Panc1 (cell line): ENCODE measurements at regions not wholly inside any gene's neighbourhood (a gene's known extent, or its start where the extent isn't known, plus 50 kb on each side); places are given as distances from the start of the nearest gene placed in this dataset.

Source experiments
- ATAC-seq: fragments of 200-7000 bp; cut with Tn5 transposase; 2 replicates; pipeline ENCODE4 v1.9.1; 2020; ENCODE audit warnings: mild to moderate bottlenecking, moderate library complexity
- BruUV-seq: library from RNA; stranded (reverse); fragments of 400-500 nt; replicated peaks from 2 replicates; lab custom pipeline; 2021; lab: Mats Ljungman, UMichigan
- CTCF ChIA-PET: fragments of 300-600 bp; sonication (Branson Sonifier 250); formaldehyde crosslinking; loops from one replicate; lab custom pipeline; 2022; ENCODE audit warnings: antibody characterized with exemption; lab: Charles Lee
- POLR2A ChIA-PET: fragments of 300-600 bp; sonication (Branson Sonifier 250); formaldehyde crosslinking; loops from one replicate; lab custom pipeline; 2022; ENCODE audit warnings: antibody characterized with exemption; lab: Charles Lee
- DNase-seq: peaks from one replicate; pipeline ENCODE4 v3.0.0-alpha.2; 2010; ENCODE audit warnings: low read depth, low spot score
- H3K27ac ChIP-seq: 2 replicates; pipeline ENCODE4 v1.5.1; 2011; ENCODE audit warnings: mild to moderate bottlenecking, low read length, inconsistent platforms
- H3K27me3 ChIP-seq: fragments of 200-500 bp; sonication (Bioruptor generic); 2 replicates; pipeline ENCODE4 v1.6.0; 2014; ENCODE audit warnings: low read length, inconsistent platforms; ENCODE audit not compliant: control insufficient read depth, insufficient read depth
- H3K36me3 ChIP-seq: fragments of 200-500 bp; sonication (Bioruptor generic); 2 replicates; pipeline ENCODE4 v1.5.1; 2014; ENCODE audit warnings: inconsistent platforms, mild to moderate bottlenecking, low read length, moderate library complexity; ENCODE audit not compliant: control insufficient read depth, insufficient read depth
- H3K4me1 ChIP-seq: 2 replicates; pipeline ENCODE4 v1.5.1; 2011; ENCODE audit warnings: inconsistent platforms, mild to moderate bottlenecking, low read length, moderate library complexity; ENCODE audit not compliant: control insufficient read depth, insufficient read depth
- H3K4me3 ChIP-seq, 2 experiments: 2 replicates each; pipeline ENCODE4 v1.5.1; 2011 to 2012; ENCODE audit warnings: low read depth in 2 of 2, low read length in 2 of 2, mild to moderate bottlenecking in 2 of 2, inconsistent platforms in 1 of 2, moderate library complexity in 1 of 2
- H3K9me3 ChIP-seq: fragments of 200-500 bp; sonication (Bioruptor generic); 2 replicates; pipeline ENCODE4 v1.5.1; 2014; ENCODE audit warnings: low read depth, mild to moderate bottlenecking, inconsistent platforms, low read length, moderate library complexity; ENCODE audit not compliant: control insufficient read depth, insufficient read depth
- POLR2AphosphoS5 ChIP-seq: IDR thresholded peaks from 2 replicates; pipeline ENCODE4 v1.6.1; 2012; ENCODE audit warnings: mild to moderate bottlenecking, low read depth, low read length, moderate library complexity
- SIN3A ChIP-seq: IDR thresholded peaks from 2 replicates; pipeline ENCODE4 v1.6.1; 2012; ENCODE audit warnings: low read depth, mild to moderate bottlenecking, low read length, moderate library complexity, borderline replicate concordance; ENCODE audit not compliant: insufficient read depth
- TCF7L2 ChIP-seq: IDR thresholded peaks from 2 replicates; pipeline ENCODE4 v1.6.1; 2011; ENCODE audit warnings: mild to moderate bottlenecking, low read depth, low read length, inconsistent platforms
- in situ Hi-C: cut with HindIII; loops from 2 replicates; pipeline ENCODE4 v1.10.0; 2016; ENCODE audit warnings: low sequenced_read_pairs, low pct_unique_long_range_greater_than_20kb
- intact Hi-C: fragments of 100-400 bp; cut with micrococcal nuclease; formaldehyde crosslinking; loops from one replicate; pipeline ENCODE4 v1.10.0; 2022; ENCODE audit not compliant: unreplicated experiment
- TF ChIP-seq, protein P1 (sequence below), 2 experiments: IDR thresholded peaks; 2 replicates each; pipeline ENCODE4 v1.6.1; 2011 to 2012; ENCODE audit warnings: low read depth in 2 of 2, control low read depth in 1 of 2, low read length in 1 of 2, mild to moderate bottlenecking in 1 of 2, moderate library complexity in 1 of 2; ENCODE audit not compliant: insufficient read depth in 1 of 2
- TF ChIP-seq, protein P2 (sequence below): fragments of 450-650 bp; IDR thresholded peaks from 2 replicates; pipeline ENCODE4 v1.5.1; 2017; ENCODE audit warnings: mild to moderate bottlenecking

DNA sequence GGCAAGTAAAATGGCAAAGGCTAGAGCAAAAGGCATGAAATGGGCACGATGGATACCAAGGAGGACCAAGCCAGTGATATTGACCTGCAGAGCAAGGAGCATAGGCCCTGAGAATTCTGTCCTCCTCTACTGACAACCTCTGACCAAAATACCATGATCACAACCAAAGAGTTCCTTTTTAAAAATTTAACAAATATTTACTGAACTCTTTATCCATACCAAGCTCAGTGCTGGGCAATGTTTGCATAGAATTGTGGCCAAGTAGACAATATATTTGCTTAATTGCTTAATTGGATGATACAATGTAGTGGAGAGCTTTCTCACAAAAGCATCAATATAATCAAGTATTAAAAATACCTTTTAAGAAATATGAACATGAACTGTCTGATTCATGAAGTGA, 265.7 kb downstream of the ICOS start:
- no TSS peak for BruUV-seq
- TF ChIP-seq TCF7L2 (no peak), POLR2AphosphoS5 (no peak), SIN3A (no peak)
- TF ChIP-seq, protein P1, sequence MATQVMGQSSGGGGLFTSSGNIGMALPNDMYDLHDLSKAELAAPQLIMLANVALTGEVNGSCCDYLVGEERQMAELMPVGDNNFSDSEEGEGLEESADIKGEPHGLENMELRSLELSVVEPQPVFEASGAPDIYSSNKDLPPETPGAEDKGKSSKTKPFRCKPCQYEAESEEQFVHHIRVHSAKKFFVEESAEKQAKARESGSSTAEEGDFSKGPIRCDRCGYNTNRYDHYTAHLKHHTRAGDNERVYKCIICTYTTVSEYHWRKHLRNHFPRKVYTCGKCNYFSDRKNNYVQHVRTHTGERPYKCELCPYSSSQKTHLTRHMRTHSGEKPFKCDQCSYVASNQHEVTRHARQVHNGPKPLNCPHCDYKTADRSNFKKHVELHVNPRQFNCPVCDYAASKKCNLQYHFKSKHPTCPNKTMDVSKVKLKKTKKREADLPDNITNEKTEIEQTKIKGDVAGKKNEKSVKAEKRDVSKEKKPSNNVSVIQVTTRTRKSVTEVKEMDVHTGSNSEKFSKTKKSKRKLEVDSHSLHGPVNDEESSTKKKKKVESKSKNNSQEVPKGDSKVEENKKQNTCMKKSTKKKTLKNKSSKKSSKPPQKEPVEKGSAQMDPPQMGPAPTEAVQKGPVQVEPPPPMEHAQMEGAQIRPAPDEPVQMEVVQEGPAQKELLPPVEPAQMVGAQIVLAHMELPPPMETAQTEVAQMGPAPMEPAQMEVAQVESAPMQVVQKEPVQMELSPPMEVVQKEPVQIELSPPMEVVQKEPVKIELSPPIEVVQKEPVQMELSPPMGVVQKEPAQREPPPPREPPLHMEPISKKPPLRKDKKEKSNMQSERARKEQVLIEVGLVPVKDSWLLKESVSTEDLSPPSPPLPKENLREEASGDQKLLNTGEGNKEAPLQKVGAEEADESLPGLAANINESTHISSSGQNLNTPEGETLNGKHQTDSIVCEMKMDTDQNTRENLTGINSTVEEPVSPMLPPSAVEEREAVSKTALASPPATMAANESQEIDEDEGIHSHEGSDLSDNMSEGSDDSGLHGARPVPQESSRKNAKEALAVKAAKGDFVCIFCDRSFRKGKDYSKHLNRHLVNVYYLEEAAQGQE (IDR thresholded peaks at IDR 0.05; ENCODE audit: insufficient read depth in 1 of 2, low read depth in 2 of 2, low read length in 1 of 2), result no peak
- TF ChIP-seq, protein P2, sequence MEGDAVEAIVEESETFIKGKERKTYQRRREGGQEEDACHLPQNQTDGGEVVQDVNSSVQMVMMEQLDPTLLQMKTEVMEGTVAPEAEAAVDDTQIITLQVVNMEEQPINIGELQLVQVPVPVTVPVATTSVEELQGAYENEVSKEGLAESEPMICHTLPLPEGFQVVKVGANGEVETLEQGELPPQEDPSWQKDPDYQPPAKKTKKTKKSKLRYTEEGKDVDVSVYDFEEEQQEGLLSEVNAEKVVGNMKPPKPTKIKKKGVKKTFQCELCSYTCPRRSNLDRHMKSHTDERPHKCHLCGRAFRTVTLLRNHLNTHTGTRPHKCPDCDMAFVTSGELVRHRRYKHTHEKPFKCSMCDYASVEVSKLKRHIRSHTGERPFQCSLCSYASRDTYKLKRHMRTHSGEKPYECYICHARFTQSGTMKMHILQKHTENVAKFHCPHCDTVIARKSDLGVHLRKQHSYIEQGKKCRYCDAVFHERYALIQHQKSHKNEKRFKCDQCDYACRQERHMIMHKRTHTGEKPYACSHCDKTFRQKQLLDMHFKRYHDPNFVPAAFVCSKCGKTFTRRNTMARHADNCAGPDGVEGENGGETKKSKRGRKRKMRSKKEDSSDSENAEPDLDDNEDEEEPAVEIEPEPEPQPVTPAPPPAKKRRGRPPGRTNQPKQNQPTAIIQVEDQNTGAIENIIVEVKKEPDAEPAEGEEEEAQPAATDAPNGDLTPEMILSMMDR, result no peak

DNA sequence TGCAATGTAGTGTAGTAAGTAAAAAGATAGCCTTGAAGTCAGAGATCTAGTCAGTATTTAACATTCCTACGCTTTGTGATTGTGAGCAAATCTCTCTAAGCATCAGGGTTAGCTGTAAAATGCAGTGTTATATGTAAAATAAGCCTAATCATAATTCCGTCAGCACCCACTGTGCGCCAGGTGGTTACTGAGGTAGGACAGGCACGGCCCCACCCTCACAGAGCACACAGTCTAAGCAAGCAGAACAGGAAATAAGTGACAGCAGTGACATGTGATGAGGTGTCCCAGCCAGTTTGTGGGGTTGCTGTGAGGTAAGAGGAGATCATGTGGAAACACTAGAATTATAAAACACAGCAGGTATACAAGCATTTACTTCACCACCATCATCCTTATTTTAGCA, 267.1 kb downstream of the ICOS start:
- in situ Hi-C loops, result no loop called here
- POLR2A ChIA-PET, result no interaction called here
- Histone ChIP-seq H3K4me3 (no peak overlapping the region), H3K27me3 (no peaks in the 10 kb centered on the region), H3K4me1 (no peaks in the 10 kb centered on the region), H3K27ac (no peak overlapping the region), H3K9me3 (no peaks in the 10 kb centered on the region), H3K36me3 (no peaks in the 10 kb centered on the region)
- BruUV-seq, result no TSS peak
- ATAC-seq, result no peak
- no peak for DNase-seq
- intact Hi-C loops, result no loop called here
- TF ChIP-seq, protein P2, result no peak
- TF ChIP-seq TCF7L2 (no peak), POLR2AphosphoS5 (no peak), SIN3A (no peak)
- TF ChIP-seq, protein P1 (IDR thresholded peaks at IDR 0.05; ENCODE audit: insufficient read depth in 1 of 2, low read depth in 2 of 2, low read length in 1 of 2), result no peak
- CTCF ChIA-PET, result no interaction called here

More for the DNA sequence above, 265.7 kb downstream of the ICOS start:
- H3K4me3 ChIP-seq, result no peak overlapping the region
- intact Hi-C loops (no loop called here), in situ Hi-C loops (no loop called here)
- no peaks in the 10 kb centered on the region for H3K9me3 ChIP-seq
- H3K27ac ChIP-seq, result no peak overlapping the region
- no peak for ATAC-seq
- H3K4me1 ChIP-seq, result no peaks in the 10 kb centered on the region
- H3K36me3 ChIP-seq, result no peaks in the 10 kb centered on the region
- ChIA-PET CTCF (no interaction called here), POLR2A (no interaction called here)
- H3K27me3 ChIP-seq, result no peaks in the 10 kb centered on the region
- DNase-seq, result no peak
